ENCODE measurements at regions not wholly inside any gene's neighbourhood (a gene's known extent, or its start where the extent isn't known, plus 50 kb on each side); places are given as distances from the start of the nearest gene placed in this dataset.
"Not testable (repeated sequence)": the region's sequence is repeated elsewhere in the genome, so short reads cannot be mapped to it uniquely, and the experiment has no call there.

DNA sequence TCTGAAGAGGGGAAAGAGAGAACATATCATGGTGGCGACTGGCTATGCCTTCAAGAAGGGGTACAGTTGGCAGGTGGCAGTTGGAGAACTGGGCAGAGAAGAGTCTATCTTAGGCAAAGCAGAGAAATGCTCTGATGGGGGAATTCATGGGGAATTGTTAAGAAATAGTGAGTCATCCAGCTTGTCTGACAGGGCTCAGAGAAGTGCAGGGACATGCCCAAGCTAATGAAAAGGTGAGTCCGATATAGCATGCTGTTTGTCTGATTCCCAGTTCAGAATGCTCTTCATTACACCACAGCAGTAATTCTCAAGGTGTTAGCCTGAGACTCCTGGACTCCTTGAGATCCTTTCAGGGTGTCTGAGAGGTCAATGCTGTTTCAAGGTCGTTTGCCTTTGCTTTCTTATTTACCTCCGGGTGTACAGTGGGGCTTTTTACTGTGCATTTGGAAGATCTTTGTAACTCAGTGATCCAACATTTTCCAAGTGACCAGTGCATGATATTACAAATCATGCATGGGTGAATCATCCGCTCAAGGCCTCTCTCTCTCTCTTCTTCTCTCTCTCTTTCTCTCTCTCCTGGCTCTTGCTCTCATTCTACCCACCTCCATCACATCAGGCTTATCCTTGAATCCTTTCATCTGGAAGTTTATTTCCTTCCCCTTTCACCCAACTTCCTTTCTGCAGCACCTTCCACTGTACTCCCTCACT, 51.5 kb upstream of the PAX8 start:
- TF ChIP-seq, protein P1, sequence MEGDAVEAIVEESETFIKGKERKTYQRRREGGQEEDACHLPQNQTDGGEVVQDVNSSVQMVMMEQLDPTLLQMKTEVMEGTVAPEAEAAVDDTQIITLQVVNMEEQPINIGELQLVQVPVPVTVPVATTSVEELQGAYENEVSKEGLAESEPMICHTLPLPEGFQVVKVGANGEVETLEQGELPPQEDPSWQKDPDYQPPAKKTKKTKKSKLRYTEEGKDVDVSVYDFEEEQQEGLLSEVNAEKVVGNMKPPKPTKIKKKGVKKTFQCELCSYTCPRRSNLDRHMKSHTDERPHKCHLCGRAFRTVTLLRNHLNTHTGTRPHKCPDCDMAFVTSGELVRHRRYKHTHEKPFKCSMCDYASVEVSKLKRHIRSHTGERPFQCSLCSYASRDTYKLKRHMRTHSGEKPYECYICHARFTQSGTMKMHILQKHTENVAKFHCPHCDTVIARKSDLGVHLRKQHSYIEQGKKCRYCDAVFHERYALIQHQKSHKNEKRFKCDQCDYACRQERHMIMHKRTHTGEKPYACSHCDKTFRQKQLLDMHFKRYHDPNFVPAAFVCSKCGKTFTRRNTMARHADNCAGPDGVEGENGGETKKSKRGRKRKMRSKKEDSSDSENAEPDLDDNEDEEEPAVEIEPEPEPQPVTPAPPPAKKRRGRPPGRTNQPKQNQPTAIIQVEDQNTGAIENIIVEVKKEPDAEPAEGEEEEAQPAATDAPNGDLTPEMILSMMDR (IDR thresholded peaks at IDR 0.05) = not testable (repeated sequence)
- TF ChIP-seq MAX (IDR thresholded peaks at IDR 0.05) = not testable (repeated sequence)

Data from A549 (cell line).